BJ (cell line): ENCODE measurements at regions not wholly inside any gene's neighbourhood (a gene's known extent, or its start where the extent isn't known, plus 50 kb on each side); places are given as distances from the start of the nearest gene placed in this dataset.

Source experiments
- CTCF ChIA-PET: fragments of 350-600 bp; formaldehyde crosslinking; extraction: SDS; loops from one replicate; lab custom pipeline; 2021; ENCODE audit warnings: antibody characterized with exemption, inconsistent platforms; lab: Yijun Ruan, JAX
- POLR2A ChIA-PET: fragments of 300-600 bp; sonication (Branson Sonifier 250); formaldehyde crosslinking; extraction: SDS; loops from one replicate; lab custom pipeline; 2021; ENCODE audit warnings: antibody characterized with exemption; lab: Charles Lee
- DNase-seq: peaks from one replicate; pipeline ENCODE4 v3.0.0-alpha.2; 2011; ENCODE audit warnings: low read depth
- H3K27me3 ChIP-seq: 2 replicates; pipeline ENCODE4 v1.6.0; 2011; ENCODE audit warnings: low read length; ENCODE audit not compliant: control insufficient read depth, insufficient read depth
- H3K36me3 ChIP-seq: 2 replicates; pipeline ENCODE4 v1.5.1; 2011; ENCODE audit warnings: low read length; ENCODE audit not compliant: control insufficient read depth, insufficient read depth
- H3K4me3 ChIP-seq: 2 replicates; pipeline ENCODE4 v1.5.1; 2011; ENCODE audit warnings: low read depth, mild to moderate bottlenecking, control low read depth, low read length
- CTCF ChIP-seq: IDR thresholded peaks from 2 replicates; pipeline ENCODE4 v1.5.1; 2011; ENCODE audit warnings: low read depth, mild to moderate bottlenecking, control low read depth, inconsistent platforms, low read length, moderate library complexity; ENCODE audit not compliant: insufficient read depth

GRCh38 chr12:102763471-102763870 lies 153.6 kb downstream of the PAH start:
- Histone ChIP-seq H3K4me3 (no peak overlapping the region), H3K27me3 (no peaks in the 10 kb centered on the region), H3K36me3 (no peaks in the 10 kb centered on the region)
- ChIA-PET POLR2A (interaction anchor here (0.5 kb wide), 1 partner anchor 933 kb away, joined by 3 read pairs; no protein-coding TSS in a partner anchor), CTCF (interaction anchor here (1.1 kb wide), 2 partner anchors 61 to 594 kb away, joined by 4 read pairs; no protein-coding TSS in a partner anchor)
- DNase-seq: no peak
- TF ChIP-seq CTCF: no peak

- DNase-seq: no peak
- H3K36me3 ChIP-seq: no peaks in the 10 kb centered on the region
- no peak overlapping the region for H3K4me3 ChIP-seq
- no peaks in the 10 kb centered on the region for H3K27me3 ChIP-seq
- no peak for TF ChIP-seq CTCF
- ChIA-PET POLR2A (interaction anchor here (0.5 to 0.6 kb wide), 2 partner anchors 843 to 933 kb away, joined by 3 to 7 read pairs; no protein-coding TSS in a partner anchor), CTCF (interaction anchor here (1.1 kb wide), 2 partner anchors 61 to 594 kb away, joined by 4 read pairs; no protein-coding TSS in a partner anchor)
Measured at GRCh38 chr12:102763061-102763460, 154.0 kb downstream of the PAH start.

DNA sequence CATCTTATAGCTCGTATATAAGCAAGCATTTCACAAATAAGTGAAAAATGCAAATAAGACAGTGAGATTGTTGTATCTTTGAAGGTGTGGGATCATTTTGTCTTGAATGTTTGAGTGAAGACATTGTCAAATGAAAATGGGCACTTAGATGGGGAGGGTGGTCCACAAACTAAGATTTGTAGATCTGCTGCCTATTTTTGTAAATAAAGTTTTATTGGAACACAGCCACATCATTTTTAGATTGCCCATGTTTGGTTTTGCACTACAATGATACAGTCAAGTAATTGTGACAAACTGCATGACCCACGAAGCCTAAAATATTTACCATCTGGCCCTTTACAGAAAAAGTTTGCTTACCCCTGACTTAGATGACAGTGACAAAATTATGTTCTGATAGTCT lies 156.7 kb downstream of the PAH start:
- Histone ChIP-seq H3K4me3 (no peak overlapping the region), H3K27me3 (no peaks in the 10 kb centered on the region), H3K36me3 (no peaks in the 10 kb centered on the region)
- POLR2A ChIA-PET: no interaction called here
- TF ChIP-seq CTCF: no peak
- CTCF ChIA-PET: interaction anchor here (1.9 kb wide), 1 partner anchor 8 kb away, joined by 11 read pairs; no protein-coding TSS in a partner anchor
- DNase-seq: no peak

- no peak for DNase-seq
- Histone ChIP-seq H3K27me3 (no peaks in the 10 kb centered on the region), H3K4me3 (no peak overlapping the region), H3K36me3 (no peaks in the 10 kb centered on the region)
- no peak for TF ChIP-seq CTCF
- POLR2A ChIA-PET: no interaction called here
- CTCF ChIA-PET: interaction anchor here (1.0 to 1.9 kb wide), 2 partner anchors 9 to 36 kb away, joined by 3 to 11 read pairs; no protein-coding TSS in a partner anchor
Measured at GRCh38 chr12:102759466-102759865, 157.6 kb downstream of the PAH start.

- peak; percentile 2 for DNase-seq
- TF ChIP-seq CTCF: no peak
- ChIA-PET POLR2A (no interaction called here), CTCF (interaction anchor here (0.9 to 1.5 kb wide), 3 partner anchors 10 to 13 kb away, joined by 3 to 4 read pairs (median 3); no protein-coding TSS in a partner anchor)
- Histone ChIP-seq H3K27me3 (no peaks in the 10 kb centered on the region), H3K36me3 (no peaks in the 10 kb centered on the region), H3K4me3 (no peak overlapping the region)
Measured at GRCh38 chr12:102757882-102758226, 159.2 kb downstream of the PAH start.
